Mesenchymal stem cell (in vitro differentiated cells and primary cell): ENCODE measurements at regions not wholly inside any gene's neighbourhood (a gene's known extent, or its start where the extent isn't known, plus 50 kb on each side); places are given as distances from the start of the nearest gene placed in this dataset.
"Not testable (repeated sequence)": the region's sequence is repeated elsewhere in the genome, so short reads cannot be mapped to it uniquely, and the experiment has no call there.

ENCODE experiments used
- DNase-seq: peaks from one replicate; pipeline ENCODE4 v3.0.0-alpha.2; 2013
- H2AFZ ChIP-seq: one replicate; pipeline ENCODE4 v1.6.1; 2013; ENCODE audit warnings: low read depth, mild to moderate bottlenecking, control low read depth, inconsistent platforms, low read length, moderate library complexity
- H2AK5ac ChIP-seq: 2 replicates; pipeline ENCODE4 v1.6.1; 2013; ENCODE audit warnings: low read length, moderate library complexity, mild to moderate bottlenecking, inconsistent platforms; ENCODE audit not compliant: severe bottlenecking
- H2BK120ac ChIP-seq: one replicate; pipeline ENCODE4 v1.6.1; 2013; ENCODE audit warnings: low read depth, mild to moderate bottlenecking, inconsistent platforms, low read length, moderate library complexity
- H2BK12ac ChIP-seq, 2 experiments: one replicate each; pipeline ENCODE4 v1.6.1; 2013; ENCODE audit warnings: inconsistent platforms in 2 of 2, low read length in 2 of 2, mild to moderate bottlenecking in 2 of 2, moderate library complexity in 2 of 2, control low read depth in 1 of 2
- H2BK15ac ChIP-seq: one replicate; pipeline ENCODE4 v1.6.1; 2013; ENCODE audit warnings: mild to moderate bottlenecking, low read depth, inconsistent platforms; ENCODE audit not compliant: poor library complexity, severe bottlenecking
- H2BK5ac ChIP-seq: 2 replicates; pipeline ENCODE4 v1.6.1; 2013; ENCODE audit warnings: low read depth, mild to moderate bottlenecking, low read length, control low read depth, inconsistent platforms; ENCODE audit not compliant: poor library complexity, severe bottlenecking
- H3K14ac ChIP-seq, 2 experiments: one replicate each; pipeline ENCODE4 v1.6.1; 2013; ENCODE audit warnings: inconsistent platforms in 2 of 2, low read length in 2 of 2, control low read depth in 1 of 2, mild to moderate bottlenecking in 1 of 2, moderate library complexity in 1 of 2
- H3K18ac ChIP-seq, 2 experiments: one replicate each; pipeline ENCODE4 v1.6.1; 2013; ENCODE audit warnings: inconsistent platforms in 2 of 2, low read length in 2 of 2, control low read depth in 1 of 2, low read depth in 1 of 2, mild to moderate bottlenecking in 1 of 2
- H3K23ac ChIP-seq, 2 experiments: one replicate each; pipeline ENCODE4 v1.6.1; 2013; ENCODE audit warnings: inconsistent platforms in 2 of 2, low read length in 2 of 2, mild to moderate bottlenecking in 2 of 2, moderate library complexity in 2 of 2, control low read depth in 1 of 2
- H3K27ac ChIP-seq: 2 replicates; pipeline ENCODE4 v1.5.1; 2013; ENCODE audit warnings: mild to moderate bottlenecking, moderate library complexity, low read length, control low read depth, inconsistent platforms; ENCODE audit not compliant: poor library complexity, severe bottlenecking
- H3K27me3 ChIP-seq, 2 experiments: 2 replicates each; pipeline versions ENCODE4 v1.6.1 to v1.7.0; 2013; ENCODE audit warnings: low read length in 2 of 2, mild to moderate bottlenecking in 2 of 2, moderate library complexity in 2 of 2, control low read depth in 1 of 2, inconsistent platforms in 1 of 2; ENCODE audit not compliant: control insufficient read depth in 1 of 2, insufficient read depth in 1 of 2
- H3K36me3 ChIP-seq, 2 experiments: 2 replicates each; pipeline versions ENCODE4 v1.6.1 to v1.7.0; 2013; ENCODE audit warnings: low read length in 2 of 2, control low read depth in 1 of 2, inconsistent platforms in 1 of 2, low read depth in 1 of 2, mild to moderate bottlenecking in 1 of 2; ENCODE audit not compliant: insufficient read depth in 2 of 2, control insufficient read depth in 1 of 2
- H3K4ac ChIP-seq, 2 experiments: one replicate each; pipeline ENCODE4 v1.6.1; 2013; ENCODE audit warnings: inconsistent platforms in 2 of 2, low read length in 2 of 2, mild to moderate bottlenecking in 2 of 2, moderate library complexity in 2 of 2, control low read depth in 1 of 2, low read depth in 1 of 2
- H3K4me1 ChIP-seq: 2 replicates; pipeline ENCODE4 v1.6.1; 2013; ENCODE audit warnings: low read depth, low read length, control low read depth; ENCODE audit not compliant: control insufficient read depth, insufficient read depth
- H3K4me2 ChIP-seq: 2 replicates; pipeline ENCODE4 v1.6.1; 2013; ENCODE audit warnings: low read length, mild to moderate bottlenecking, inconsistent platforms; ENCODE audit not compliant: poor library complexity, severe bottlenecking
- H3K4me3 ChIP-seq, 2 experiments: 2 replicates each; pipeline versions ENCODE4 v1.5.1 to v1.7.0; 2013; ENCODE audit warnings: low read length in 2 of 2, mild to moderate bottlenecking in 2 of 2, control low read depth in 1 of 2, low read depth in 1 of 2; ENCODE audit not compliant: insufficient read depth in 1 of 2
- H3K79me1 ChIP-seq: replicated peaks from 2 replicates; pipeline ENCODE4 v1.6.1; 2013; ENCODE audit warnings: mild to moderate bottlenecking, control low read depth, low read length, inconsistent platforms; ENCODE audit not compliant: poor library complexity, severe bottlenecking
- H3K9ac ChIP-seq: 2 replicates; pipeline ENCODE4 v1.7.0; 2013; ENCODE audit warnings: mild to moderate bottlenecking, low read length, moderate library complexity
- H3K9me3 ChIP-seq: 2 replicates; pipeline ENCODE4 v1.7.0; 2013; ENCODE audit warnings: mild to moderate bottlenecking, low read length; ENCODE audit not compliant: control insufficient read depth
- H4K8ac ChIP-seq: one replicate; pipeline ENCODE4 v1.6.1; 2013; ENCODE audit warnings: inconsistent platforms, mild to moderate bottlenecking, low read length, moderate library complexity
- H4K91ac ChIP-seq: one replicate; pipeline ENCODE4 v1.6.1; 2013; ENCODE audit warnings: mild to moderate bottlenecking, low read length, inconsistent platforms
- WGBS: methylation state at CpG from one replicate; pipeline ENCODE4 v1.1.7; 2013; ENCODE audit warnings: mixed read lengths; 5-methylcytosine and 5-hydroxymethylcytosine counted together

- H2AFZ ChIP-seq, result not testable (repeated sequence)
Observed at GRCh38 chr2:116038758-116039157, 1596.3 kb downstream of the DPP10 start.

GRCh38 chr2:116042530-116042929 lies 1600.1 kb downstream of the DPP10 start:
- Histone ChIP-seq H3K18ac (no peak overlapping the region), H2AK5ac (no peak overlapping the region)
- 41% methylated on average over 1 of the region's 1 CpG for WGBS

More at GRCh38 chr2:116038758-116039157, 1596.3 kb downstream of the DPP10 start:
- not testable (repeated sequence) for H3K18ac ChIP-seq, H3K36me3 ChIP-seq, H3K4ac ChIP-seq, H2BK15ac ChIP-seq, H3K27me3 ChIP-seq, DNase-seq, H3K14ac ChIP-seq, H3K27ac ChIP-seq, H2BK120ac ChIP-seq, H3K23ac ChIP-seq, H3K9ac ChIP-seq, H3K4me3 ChIP-seq, H2AK5ac ChIP-seq, H3K4me2 ChIP-seq, H2BK5ac ChIP-seq, H3K79me1 ChIP-seq, H4K91ac ChIP-seq, H3K4me1 ChIP-seq, H2BK12ac ChIP-seq, H4K8ac ChIP-seq
- 36% methylated on average over 1 of the region's 1 CpG for WGBS
- peaks cover 33% of the 10 kb centered on the region for H3K9me3 ChIP-seq

GRCh38 chr2:116057538-116057937 lies 1615.1 kb downstream of the DPP10 start:
- Histone ChIP-seq H3K4me3 (no peak overlapping the region), H3K27ac (no peak overlapping the region), H3K18ac (no peak overlapping the region), H3K79me1 (no peaks in the 10 kb centered on the region), H4K8ac (no peak overlapping the region), H3K4me1 (no peaks in the 10 kb centered on the region), H3K14ac (no peak overlapping the region), H3K36me3 (no peaks in the 10 kb centered on the region), H3K9ac (no peak overlapping the region), H2AFZ (no peak overlapping the region), H2BK12ac (no peak overlapping the region), H3K23ac (no peak overlapping the region), H2BK5ac (no peak overlapping the region), H3K4me2 (no peak overlapping the region), H3K9me3 (peaks cover 19% of the 10 kb centered on the region), H4K91ac (no peak overlapping the region), H2AK5ac (no peak overlapping the region), H3K4ac (no peak overlapping the region), H2BK15ac (no peak overlapping the region), H2BK120ac (no peak overlapping the region), H3K27me3 (no peaks in the 10 kb centered on the region)
- DNase-seq, result no peak
- WGBS, result 14% methylated on average over 1 of the region's 2 CpGs

More at GRCh38 chr2:116042530-116042929, 1600.1 kb downstream of the DPP10 start:
- Histone ChIP-seq H3K27ac (no peak overlapping the region), H3K9ac (no peak overlapping the region), H4K91ac (no peak overlapping the region), H3K4me2 (no peak overlapping the region), H2BK12ac (no peak overlapping the region), H3K23ac (no peak overlapping the region), H3K4ac (no peak overlapping the region), H2AFZ (no peak overlapping the region), H3K4me1 (no peaks in the 10 kb centered on the region), H3K79me1 (no peaks in the 10 kb centered on the region), H2BK5ac (no peak overlapping the region), H4K8ac (no peak overlapping the region), H3K14ac (no peak overlapping the region), H3K27me3 (no peaks in the 10 kb centered on the region), H3K9me3 (peaks cover 38% of the 10 kb centered on the region), H3K36me3 (no peaks in the 10 kb centered on the region), H3K4me3 (no peak overlapping the region), H2BK120ac (no peak overlapping the region), H2BK15ac (no peak overlapping the region)
- DNase-seq, result no peak

GRCh38 chr2:116061023-116061422 lies 1618.6 kb downstream of the DPP10 start:
- 66% methylated on average over 5 of the region's 5 CpGs for WGBS
- Histone ChIP-seq H3K23ac (no peak overlapping the region), H3K4me1 (no peaks in the 10 kb centered on the region), H3K4me3 (no peak overlapping the region), H3K18ac (no peak overlapping the region), H4K8ac (no peak overlapping the region), H2AFZ (no peak overlapping the region), H2BK120ac (no peak overlapping the region), H4K91ac (no peak overlapping the region), H3K14ac (no peak overlapping the region), H3K27me3 (no peaks in the 10 kb centered on the region), H2BK12ac (no peak overlapping the region), H3K4ac (no peak overlapping the region), H2BK15ac (no peak overlapping the region), H3K9ac (no peak overlapping the region), H2AK5ac (no peak overlapping the region), H3K9me3 (peaks cover 27% of the 10 kb centered on the region), H3K36me3 (no peaks in the 10 kb centered on the region), H2BK5ac (no peak overlapping the region), H3K27ac (no peak overlapping the region), H3K4me2 (no peak overlapping the region), H3K79me1 (no peaks in the 10 kb centered on the region)
- no peak for DNase-seq
